ENCODE measurements at regions not wholly inside any gene's neighbourhood (a gene's known extent, or its start where the extent isn't known, plus 50 kb on each side); places are given as distances from the start of the nearest gene placed in this dataset.

DNA sequence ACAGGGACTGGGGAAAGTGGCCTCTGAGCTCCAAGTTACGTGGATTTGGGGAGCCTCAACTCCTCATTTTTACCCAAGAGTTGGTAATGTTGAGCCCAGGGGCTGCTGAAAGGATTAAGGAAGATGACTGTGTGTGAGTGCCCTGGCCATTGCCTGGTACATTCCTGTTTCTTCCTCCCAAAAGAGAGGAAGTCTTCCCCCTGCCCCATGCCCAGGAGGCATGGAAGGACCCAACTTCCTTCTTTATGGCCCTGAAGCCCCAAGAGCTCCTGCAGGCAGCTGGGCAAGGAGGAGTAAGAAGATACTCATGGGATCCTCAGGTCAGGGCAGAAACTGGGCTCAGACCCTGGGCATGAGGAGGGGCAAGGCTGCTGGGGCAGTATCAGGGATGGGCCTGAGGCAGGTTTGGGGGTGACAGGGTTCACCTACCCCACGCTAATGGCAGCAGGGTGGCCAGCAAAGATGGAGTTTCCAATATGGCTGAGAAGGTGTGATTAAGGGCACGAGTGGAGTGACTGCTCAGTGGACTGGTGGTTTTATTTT lies 118.3 kb upstream of the MVB12B start:
- TF ChIP-seq, protein P1, sequence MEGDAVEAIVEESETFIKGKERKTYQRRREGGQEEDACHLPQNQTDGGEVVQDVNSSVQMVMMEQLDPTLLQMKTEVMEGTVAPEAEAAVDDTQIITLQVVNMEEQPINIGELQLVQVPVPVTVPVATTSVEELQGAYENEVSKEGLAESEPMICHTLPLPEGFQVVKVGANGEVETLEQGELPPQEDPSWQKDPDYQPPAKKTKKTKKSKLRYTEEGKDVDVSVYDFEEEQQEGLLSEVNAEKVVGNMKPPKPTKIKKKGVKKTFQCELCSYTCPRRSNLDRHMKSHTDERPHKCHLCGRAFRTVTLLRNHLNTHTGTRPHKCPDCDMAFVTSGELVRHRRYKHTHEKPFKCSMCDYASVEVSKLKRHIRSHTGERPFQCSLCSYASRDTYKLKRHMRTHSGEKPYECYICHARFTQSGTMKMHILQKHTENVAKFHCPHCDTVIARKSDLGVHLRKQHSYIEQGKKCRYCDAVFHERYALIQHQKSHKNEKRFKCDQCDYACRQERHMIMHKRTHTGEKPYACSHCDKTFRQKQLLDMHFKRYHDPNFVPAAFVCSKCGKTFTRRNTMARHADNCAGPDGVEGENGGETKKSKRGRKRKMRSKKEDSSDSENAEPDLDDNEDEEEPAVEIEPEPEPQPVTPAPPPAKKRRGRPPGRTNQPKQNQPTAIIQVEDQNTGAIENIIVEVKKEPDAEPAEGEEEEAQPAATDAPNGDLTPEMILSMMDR (IDR thresholded peaks at IDR 0.05): no peak
- no peak for TF ChIP-seq POLR2A (IDR thresholded peaks at IDR 0.05)

All from right lobe of liver (tissue), 4 donors.